Ishikawa (cell line): ENCODE measurements at regions not wholly inside any gene's neighbourhood (a gene's known extent, or its start where the extent isn't known, plus 50 kb on each side); places are given as distances from the start of the nearest gene placed in this dataset.

Experiments used
- CREB1 ChIP-seq: IDR thresholded peaks from 2 replicates; pipeline ENCODE4 v1.6.1; 2012; ENCODE audit warnings: low read depth
- EP300 ChIP-seq: IDR thresholded peaks from 2 replicates; pipeline ENCODE4 v1.6.1; 2012; ENCODE audit warnings: borderline replicate concordance

DNA sequence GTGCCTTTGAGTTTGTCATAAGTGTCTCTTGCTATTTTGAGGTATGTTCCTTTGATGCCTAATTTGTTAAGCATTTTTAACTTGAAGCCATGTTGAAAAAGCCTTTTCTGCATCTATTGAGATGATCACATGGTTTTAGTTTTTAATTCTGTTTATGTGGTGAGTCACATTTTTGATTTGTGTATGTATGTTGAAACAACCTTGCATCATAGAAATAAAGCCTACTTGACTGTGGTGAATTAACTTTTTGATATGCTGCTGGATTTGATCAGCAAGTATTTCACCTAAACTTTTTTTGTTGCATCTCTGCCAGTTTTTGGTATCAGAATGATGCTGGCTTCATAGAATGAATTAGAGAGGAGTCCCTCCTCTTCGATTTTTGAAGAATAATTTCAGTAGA is 469.7 kb downstream of the CDH2 start:
- no peak for TF ChIP-seq EP300
- no peak for TF ChIP-seq CREB1
